ENCODE measurements at regions not wholly inside any gene's neighbourhood (a gene's known extent, or its start where the extent isn't known, plus 50 kb on each side); places are given as distances from the start of the nearest gene placed in this dataset.

- H3K27ac ChIP-seq (ENCODE audit: low read depth, low read length) = no peak overlapping the region
- CTCF ChIA-PET = no interaction called here
These were observed 95.6 kb upstream of the ADRA1D start for GRCh38 chr20:4344670-4345069.

GRCh38 chr20:4342609-4343008 lies 93.5 kb upstream of the ADRA1D start:
- DNase-seq (ENCODE audit: low read depth, low spot score) = no peak
- Histone ChIP-seq H3K4me1 (ENCODE audit: control insufficient read depth in 1 of 2, insufficient read depth in 2 of 2, low read length in 2 of 2) (no peaks in the 10 kb centered on the region), H3K36me3 (ENCODE audit: control insufficient read depth in 1 of 2, insufficient read depth in 2 of 2, low read length in 2 of 2) (no peaks in the 10 kb centered on the region), H3K9me3 (ENCODE audit: control insufficient read depth in 1 of 2, insufficient read depth in 1 of 2, low read depth in 1 of 2, low read length in 2 of 2) (no peaks in the 10 kb centered on the region), H3K27ac (ENCODE audit: low read depth, low read length) (no peak overlapping the region), H3K4me2 (ENCODE audit: low read length) (no peak overlapping the region), H3K4me3 (replicated peaks in 1 of 2; ENCODE audit: low read depth in 1 of 2, low read length in 2 of 2) (no peak overlapping the region), H3K9me2 (ENCODE audit: insufficient read depth) (no peaks in the 10 kb centered on the region), H2AFZ (ENCODE audit: low read depth, low read length, poor library complexity, severe bottlenecking) (no peak overlapping the region), H3K27me3 (ENCODE audit: insufficient read depth, low read length) (no peaks in the 10 kb centered on the region), H3K9ac (ENCODE audit: low read length) (no peak overlapping the region), H4K20me1 (ENCODE audit: insufficient read depth) (no peaks in the 10 kb centered on the region), H3K79me2 (ENCODE audit: insufficient read depth, low read length) (no peaks in the 10 kb centered on the region)
- no peak for TF ChIP-seq TCF7L2 (IDR thresholded peaks at IDR 0.05; ENCODE audit: borderline replicate concordance, extremely low read depth, insufficient read depth, insufficient read length)
- no peak for TF ChIP-seq CBX3 (IDR thresholded peaks at IDR 0.05; ENCODE audit: low read depth)
- no peak for TF ChIP-seq YY1 (IDR thresholded peaks at IDR 0.05; ENCODE audit: extremely low read depth, insufficient replicate concordance, low read depth, low read length)
- TF ChIP-seq EGR1 (IDR thresholded peaks at IDR 0.05; ENCODE audit: low read depth) = no peak
- no peak for TF ChIP-seq FOSL1 (IDR thresholded peaks at IDR 0.05; ENCODE audit: low read depth)
- no peak for TF ChIP-seq MAX (IDR thresholded peaks at IDR 0.05)
- no peak for TF ChIP-seq CEBPB (IDR thresholded peaks at IDR 0.05; ENCODE audit: low read depth)
- no peak for TF ChIP-seq REST (IDR thresholded peaks at IDR 0.05; ENCODE audit: low read depth)
- TF ChIP-seq RAD21 (IDR thresholded peaks at IDR 0.05; ENCODE audit: low read depth) = no peak
- no peak for TF ChIP-seq ZBTB33 (IDR thresholded peaks at IDR 0.05; ENCODE audit: extremely low read depth, insufficient replicate concordance, low read length)
- no peak for TF ChIP-seq ZNF274 (IDR thresholded peaks at IDR 0.05; ENCODE audit: low read depth, low read length)
- no peak for TF ChIP-seq SP1 (IDR thresholded peaks at IDR 0.05; ENCODE audit: low read depth)
- TF ChIP-seq ELF1 (IDR thresholded peaks at IDR 0.05; ENCODE audit: borderline replicate concordance, low read depth) = no peak
- TF ChIP-seq EZH2phosphoT487 (IDR thresholded peaks at IDR 0.05; ENCODE audit: borderline replicate concordance) = no peak
- no peak for TF ChIP-seq ATF3 (IDR thresholded peaks at IDR 0.05)
- no peak for TF ChIP-seq ZFX (IDR thresholded peaks at IDR 0.05)
- no peak for TF ChIP-seq SIN3A (IDR thresholded peaks at IDR 0.05; ENCODE audit: low read depth)
- ChIA-PET POLR2A (no interaction called here), RAD21 (ENCODE audit: low non-redundant PET in 1 of 2, low total read pairs in 2 of 2, uncharacterized antibody in 2 of 2, unreplicated experiment in 2 of 2) (no interaction called here), CTCF (no interaction called here)
- BruUV-seq (replicated peaks) = no TSS peak
- intact Hi-C loops (cut with micrococcal nuclease) = no loop called here
- no peak for ATAC-seq

More at GRCh38 chr20:4344670-4345069, 95.6 kb upstream of the ADRA1D start:
- Histone ChIP-seq H3K4me1 (ENCODE audit: control insufficient read depth in 1 of 2, insufficient read depth in 2 of 2, low read length in 2 of 2) (no peaks in the 10 kb centered on the region), H3K4me3 (replicated peaks in 1 of 2; ENCODE audit: low read depth in 1 of 2, low read length in 2 of 2) (no peak overlapping the region), H3K79me2 (ENCODE audit: insufficient read depth, low read length) (no peaks in the 10 kb centered on the region), H3K27me3 (ENCODE audit: insufficient read depth, low read length) (no peaks in the 10 kb centered on the region), H3K9me3 (ENCODE audit: control insufficient read depth in 1 of 2, insufficient read depth in 1 of 2, low read depth in 1 of 2, low read length in 2 of 2) (no peaks in the 10 kb centered on the region), H3K4me2 (ENCODE audit: low read length) (no peak overlapping the region), H3K9me2 (ENCODE audit: insufficient read depth) (no peaks in the 10 kb centered on the region), H2AFZ (ENCODE audit: low read depth, low read length, poor library complexity, severe bottlenecking) (no peak overlapping the region), H3K36me3 (ENCODE audit: control insufficient read depth in 1 of 2, insufficient read depth in 2 of 2, low read length in 2 of 2) (no peaks in the 10 kb centered on the region), H4K20me1 (ENCODE audit: insufficient read depth) (no peaks in the 10 kb centered on the region), H3K9ac (ENCODE audit: low read length) (no peak overlapping the region)
- no peak for TF ChIP-seq JUND (IDR thresholded peaks at IDR 0.05)
- no TSS peak for BruUV-seq (replicated peaks)
- ChIA-PET POLR2A (no interaction called here), RAD21 (ENCODE audit: low non-redundant PET in 1 of 2, low total read pairs in 2 of 2, uncharacterized antibody in 2 of 2, unreplicated experiment in 2 of 2) (no interaction called here)
- intact Hi-C loops (cut with micrococcal nuclease) = no loop called here
- DNase-seq (ENCODE audit: low read depth, low spot score) = no peak
- no peak for ATAC-seq
